Heart left ventricle (tissue), 16 donors: ENCODE measurements at regions not wholly inside any gene's neighbourhood (a gene's known extent, or its start where the extent isn't known, plus 50 kb on each side); places are given as distances from the start of the nearest gene placed in this dataset.
A peak's percentile ranks its signal among the peaks of the same experiment; 100 is the strongest.

ENCODE experiments used
- ATAC-seq, 4 donors: fragments of 200-7000 bp; cut with Tn5 transposase; one replicate each; pipeline ENCODE4 v1.9.1; 2020 to 2022; ENCODE audit warnings: moderate library complexity in 4 of 4, mild to moderate bottlenecking in 3 of 4, moderate number of reproducible peaks in 1 of 4
- DNase-seq, 5 donors: peaks; one replicate each; pipeline ENCODE4 v3.0.0-alpha.2; 2020
- H3K27ac ChIP-seq, 12 donors: fragments of 200-600 bp; sonication (generic) in 4 of 12; one replicate each; pipeline versions ENCODE4 v1.5.0 to v1.8.0; 2016 to 2022; ENCODE audit warnings: mild to moderate bottlenecking in 2 of 12
- H3K27me3 ChIP-seq, 9 donors: fragments of 200-600 bp; sonication (generic) in 2 of 9; one replicate each; pipeline versions ENCODE4 v1.5.1 to v1.8.0; 2016 to 2022; ENCODE audit warnings: mild to moderate bottlenecking in 3 of 9
- H3K36me3 ChIP-seq, 9 donors: fragments of 200-600 bp; sonication (generic) in 2 of 9; one replicate each; pipeline versions ENCODE4 v1.5.0 to v1.8.0; 2018 to 2022; ENCODE audit warnings: mild to moderate bottlenecking in 2 of 9
- H3K4me1 ChIP-seq, 12 donors: fragments of 200-600 bp; sonication (generic) in 4 of 12; one replicate each; pipeline versions ENCODE4 v1.5.0 to v1.8.0; 2016 to 2022; ENCODE audit warnings: mild to moderate bottlenecking in 3 of 12
- H3K4me3 ChIP-seq, 12 donors: fragments of 200-600 bp; sonication (generic) in 4 of 12; one replicate each; pipeline versions ENCODE4 v1.5.0 to v1.8.0; 2017 to 2022; ENCODE audit warnings: mild to moderate bottlenecking in 9 of 12, moderate library complexity in 4 of 12
- H3K9me3 ChIP-seq, 12 donors: fragments of 200-600 bp; sonication (generic) in 4 of 12; one replicate each; pipeline versions ENCODE4 v1.5.0 to v1.8.0; 2016 to 2022; ENCODE audit warnings: mild to moderate bottlenecking in 1 of 12
- POLR2A ChIP-seq, 2 donors: fragments of 450-650 bp; IDR thresholded peaks; one replicate each; pipeline ENCODE4 v1.6.1; 2017; ENCODE audit warnings: antibody characterized with exemption in 2 of 2, mild to moderate bottlenecking in 2 of 2, moderate library complexity in 2 of 2
- WGBS, 4 donors: extraction: QIAGEN DNeasy Blood & Tissue Kit in 2 of 4; methylation state at CpG; one replicate each; pipeline versions ENCODE4 v1.1.5 to v1.1.7; 2013 to 2018; 5-methylcytosine and 5-hydroxymethylcytosine counted together
- intact Hi-C, 10 donors: fragments of 100-400 bp; cut with DNase I; formaldehyde crosslinking; loops; one replicate each; pipeline versions ENCODE4 v1.11.1 to v1.14.2; 2022
- TF ChIP-seq, protein P1 (sequence below), 12 donors: fragments of 200-600 bp; sonication (generic) in 4 of 12; IDR thresholded peaks; one replicate each; pipeline versions ENCODE4 v1.5.0 to v1.8.0; 2018 to 2022; ENCODE audit warnings: antibody characterized with exemption in 12 of 12, mild to moderate bottlenecking in 5 of 12
- donor health status: ischemic (EF 13 %, LVEDD 7.1; RV severe dilation, severe dysfunction).
- donor health status: healthy with polysubstance abuse.
- donor health status: DM: no; HTN: yes; CAD: no.
- donor health status: DM: no; HTN: no; CAD: no.
- donor health status: ischemic (EF 25% LVEDD 6.9; RV normal size, moderate dysfunction).
- donor health status: ischemic (EF 25% LVEDD 5.7; RV mildly dilated, moderate dysfunction).
- donor health status: healthy.
- donor health status: DM: yes; HTN: yes; CAD: no.
- donor health status: ischemic (EF 35%, LVEDD 5.7; RV mildly dilated, moderate dysfunction).
- donor health status: nonischemic (EF 11% LVEDD 7.7; RV severe dilation, severe dysfunction).
- donor health status: DM: yes; HTN: yes; CAD: no.
- donor health status: PGD.
- donor health status: ischemic (EF 29% LVEDD 5.4; RV normal size, mild dysfunction).
- donor health status: nonischemic (EF 23%, LVEDD 6.1; RV moderate dilation, normal function).

DNA sequence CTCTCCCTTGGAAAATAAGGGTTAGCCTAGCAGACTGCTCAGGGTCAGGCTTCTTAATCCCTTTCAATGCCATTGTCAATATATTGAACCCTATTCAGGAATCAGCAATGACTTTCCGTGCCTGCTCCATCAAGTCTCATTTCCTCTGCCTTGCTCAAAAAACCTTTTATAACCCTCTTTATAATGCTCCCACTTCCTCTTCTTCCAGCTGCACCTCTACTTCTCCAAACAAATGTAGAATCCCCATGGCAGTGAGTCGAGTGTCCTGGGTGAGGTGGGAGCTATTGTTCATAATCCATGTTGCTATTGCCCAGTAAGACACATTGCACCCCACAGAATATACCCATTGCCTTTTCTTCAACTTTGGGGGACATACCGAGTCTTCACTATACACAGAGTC lies 58.6 kb downstream of the OLIG1 start:
- H3K27me3 ChIP-seq = peaks cover 0 to 37% (median 8%) of the 10 kb centered on the region in 9 donors
- TF ChIP-seq, protein P1, sequence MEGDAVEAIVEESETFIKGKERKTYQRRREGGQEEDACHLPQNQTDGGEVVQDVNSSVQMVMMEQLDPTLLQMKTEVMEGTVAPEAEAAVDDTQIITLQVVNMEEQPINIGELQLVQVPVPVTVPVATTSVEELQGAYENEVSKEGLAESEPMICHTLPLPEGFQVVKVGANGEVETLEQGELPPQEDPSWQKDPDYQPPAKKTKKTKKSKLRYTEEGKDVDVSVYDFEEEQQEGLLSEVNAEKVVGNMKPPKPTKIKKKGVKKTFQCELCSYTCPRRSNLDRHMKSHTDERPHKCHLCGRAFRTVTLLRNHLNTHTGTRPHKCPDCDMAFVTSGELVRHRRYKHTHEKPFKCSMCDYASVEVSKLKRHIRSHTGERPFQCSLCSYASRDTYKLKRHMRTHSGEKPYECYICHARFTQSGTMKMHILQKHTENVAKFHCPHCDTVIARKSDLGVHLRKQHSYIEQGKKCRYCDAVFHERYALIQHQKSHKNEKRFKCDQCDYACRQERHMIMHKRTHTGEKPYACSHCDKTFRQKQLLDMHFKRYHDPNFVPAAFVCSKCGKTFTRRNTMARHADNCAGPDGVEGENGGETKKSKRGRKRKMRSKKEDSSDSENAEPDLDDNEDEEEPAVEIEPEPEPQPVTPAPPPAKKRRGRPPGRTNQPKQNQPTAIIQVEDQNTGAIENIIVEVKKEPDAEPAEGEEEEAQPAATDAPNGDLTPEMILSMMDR (IDR thresholded peaks at IDR 0.05) = no peak
- TF ChIP-seq POLR2A (IDR thresholded peaks at IDR 0.05) = no peak
- no peak for DNase-seq
- no peaks in the 10 kb centered on the region for H3K9me3 ChIP-seq
- intact Hi-C loops = loop anchor here in 9 of 10 donors (2.0 to 10.0 kb wide), 8 partner anchors 69 to 296 kb away; no protein-coding TSS in a partner anchor
- H3K36me3 ChIP-seq = no peaks in the 10 kb centered on the region
- H3K4me3 ChIP-seq = no peak overlapping the region
- 55 to 60% (median 57%) methylated on average over 3 of the region's 3 CpGs for WGBS, 4 donors
- no peak overlapping the region for H3K27ac ChIP-seq
- no peak for ATAC-seq
- peaks cover 0 to 9% (median 2%) of the 10 kb centered on the region in 12 donors for H3K4me1 ChIP-seq

DNA sequence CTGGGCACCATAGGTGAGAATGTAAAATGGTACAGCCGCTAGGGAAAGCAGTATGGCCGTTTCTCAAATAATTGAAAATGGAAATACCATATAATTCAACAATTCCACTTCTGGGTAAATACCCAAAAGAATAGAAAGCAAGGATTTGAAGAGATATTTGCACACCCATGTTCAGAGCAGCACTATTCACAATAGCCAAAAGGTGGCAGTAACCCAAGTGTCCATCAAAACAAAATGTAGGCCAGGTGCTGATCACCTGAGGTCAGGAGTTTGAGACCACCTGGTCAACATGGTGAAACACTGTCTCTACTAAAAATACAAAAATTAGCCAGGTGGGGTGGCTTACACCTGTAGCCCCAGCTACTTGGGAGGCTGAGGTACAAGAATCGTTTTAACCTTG lies 62.1 kb downstream of the OLIG1 start:
- no peak for DNase-seq
- Histone ChIP-seq H3K27ac (no peak overlapping the region), H3K27me3 (peaks cover 0 to 36% (median 4%) of the 10 kb centered on the region in 9 donors), H3K9me3 (no peaks in the 10 kb centered on the region), H3K4me3 (no peak overlapping the region), H3K4me1 (peaks cover 0 to 6% (median under 1%) of the 10 kb centered on the region in 12 donors), H3K36me3 (no peaks in the 10 kb centered on the region)
- ATAC-seq = no peak
- no peak for TF ChIP-seq POLR2A (IDR thresholded peaks at IDR 0.05)
- TF ChIP-seq, protein P1 (IDR thresholded peaks at IDR 0.05) = peak in 2 of 12 donors; percentile 7 to 8
- intact Hi-C loops = loop anchor here in 1 of 10 donors (5.0 kb wide), 1 partner anchor 295 kb away; no protein-coding TSS in a partner anchor
- WGBS, 4 donors = 88 to 100% (median 89%) methylated on average over 3 of the region's 3 CpGs

DNA sequence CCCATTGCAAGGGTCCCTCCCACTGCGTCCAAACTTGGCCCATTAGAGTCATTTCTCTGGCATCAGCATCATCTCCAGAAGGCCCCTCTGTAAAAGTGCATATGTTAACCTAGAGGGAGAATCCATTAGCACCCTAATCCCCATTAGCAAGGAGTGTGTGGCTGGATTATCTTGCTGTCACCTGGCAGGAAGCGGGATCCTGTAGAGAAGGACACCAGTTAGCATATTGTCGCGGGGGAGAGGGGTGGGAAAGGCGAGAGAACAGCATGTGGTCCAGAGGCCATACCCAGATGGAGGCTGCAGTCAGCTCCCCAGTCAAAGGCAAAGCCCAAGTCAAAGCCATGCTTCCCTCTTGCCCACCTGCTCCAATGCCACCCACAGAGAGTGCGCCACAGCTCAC lies 64.0 kb downstream of the OLIG1 start:
- Histone ChIP-seq H3K4me1 (no peaks in the 10 kb centered on the region), H3K9me3 (no peaks in the 10 kb centered on the region), H3K4me3 (no peak overlapping the region), H3K27ac (no peak overlapping the region), H3K27me3 (peaks cover 0 to 31% (median 4%) of the 10 kb centered on the region in 9 donors), H3K36me3 (no peaks in the 10 kb centered on the region)
- ATAC-seq (no peak), DNase-seq (no peak)
- WGBS, 4 donors = 22 to 34% (median 26%) methylated on average over 6 of the region's 6 CpGs
- TF ChIP-seq, protein P1 (IDR thresholded peaks at IDR 0.05) = no peak
- no peak for TF ChIP-seq POLR2A (IDR thresholded peaks at IDR 0.05)
- intact Hi-C loops = loop anchor here in 1 of 10 donors (5.0 kb wide), 1 partner anchor 297 kb away; no protein-coding TSS in a partner anchor

DNA sequence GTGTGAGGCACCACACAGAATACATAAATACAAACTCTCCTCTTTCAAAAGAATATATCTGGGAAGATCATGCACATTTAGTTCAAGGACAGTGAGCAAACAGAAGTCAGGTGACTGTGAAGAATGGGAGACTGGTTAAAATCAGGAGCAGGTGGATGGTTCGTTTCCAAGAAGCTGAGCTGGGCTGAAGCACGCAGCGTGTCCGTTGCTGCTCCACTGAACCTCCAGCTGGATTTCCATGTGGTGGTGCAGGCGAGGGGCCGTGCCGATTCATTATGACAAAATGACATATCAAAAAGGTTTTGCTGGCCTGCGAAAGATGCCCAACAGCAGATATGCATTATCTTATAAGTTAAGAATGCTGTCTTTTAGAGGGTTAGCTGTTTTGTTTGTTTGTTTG lies 66.0 kb downstream of the OLIG1 start:
- intact Hi-C loops = no loop called here
- Histone ChIP-seq H3K27me3 (peaks cover 0 to 39% (median 7%) of the 10 kb centered on the region in 9 donors), H3K27ac (no peak overlapping the region), H3K9me3 (no peaks in the 10 kb centered on the region), H3K36me3 (no peaks in the 10 kb centered on the region), H3K4me3 (no peak overlapping the region), H3K4me1 (no peaks in the 10 kb centered on the region)
- ATAC-seq (no peak), DNase-seq (no peak)
- WGBS, 4 donors = 83 to 89% (median 87%) methylated on average over 8 of the region's 8 CpGs
- TF ChIP-seq POLR2A (IDR thresholded peaks at IDR 0.05) = no peak
- TF ChIP-seq, protein P1 (IDR thresholded peaks at IDR 0.05) = no peak
